Tibial nerve (tissue), 3 donors: ENCODE measurements at regions not wholly inside any gene's neighbourhood (a gene's known extent, or its start where the extent isn't known, plus 50 kb on each side); places are given as distances from the start of the nearest gene placed in this dataset.
"Not testable (repeated sequence)": the region's sequence is repeated elsewhere in the genome, so short reads cannot be mapped to it uniquely, and the experiment has no call there.

Experiments used
- CTCF ChIP-seq, 5 experiments: fragments of 200-600 bp in 3 of 5; fragments of 450-650 bp in 2 of 5; sonication (generic) in 3 of 5; IDR thresholded peaks; one replicate each; pipeline ENCODE4 v1.5.1; 2016 to 2019; ENCODE audit warnings: antibody characterized with exemption in 5 of 5, mild to moderate bottlenecking in 3 of 5, moderate library complexity in 2 of 5
- POLR2A ChIP-seq, 2 donors: fragments of 450-650 bp; IDR thresholded peaks; one replicate each; pipeline ENCODE4 v1.6.1; 2017; ENCODE audit warnings: antibody characterized with exemption in 2 of 2, mild to moderate bottlenecking in 2 of 2, moderate library complexity in 2 of 2

GRCh38 chr2:87468429-87468981 is 279.4 kb upstream of the PLGLB2 start:
- not testable (repeated sequence) for TF ChIP-seq CTCF, POLR2A (IDR thresholded peaks at IDR 0.05)
